ENCODE measurements at regions not wholly inside any gene's neighbourhood (a gene's known extent, or its start where the extent isn't known, plus 50 kb on each side); places are given as distances from the start of the nearest gene placed in this dataset.
"Not testable (repeated sequence)": the region's sequence is repeated elsewhere in the genome, so short reads cannot be mapped to it uniquely, and the experiment has no call there.

DNA sequence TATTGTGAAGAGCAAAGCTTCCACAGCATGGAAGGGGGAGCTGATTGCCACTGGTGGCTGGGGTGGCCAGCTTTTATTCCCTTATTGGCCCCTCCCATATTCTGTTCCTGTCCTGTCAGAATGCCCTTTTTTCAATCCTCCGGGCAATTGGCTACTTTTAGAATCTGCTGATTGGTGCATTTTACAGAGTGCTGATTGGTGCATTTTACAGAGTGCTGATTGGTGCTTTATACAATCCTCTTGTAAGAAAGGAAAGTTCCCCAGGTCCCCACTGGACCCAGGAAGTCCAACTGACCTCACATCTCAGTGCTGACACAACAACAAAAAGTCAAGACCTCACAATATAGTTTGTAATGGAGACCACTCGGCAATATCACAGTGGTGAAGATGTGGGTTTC lies 195.0 kb downstream of the SPATA31A6 start:
- DNase-seq, result no peak

DNA sequence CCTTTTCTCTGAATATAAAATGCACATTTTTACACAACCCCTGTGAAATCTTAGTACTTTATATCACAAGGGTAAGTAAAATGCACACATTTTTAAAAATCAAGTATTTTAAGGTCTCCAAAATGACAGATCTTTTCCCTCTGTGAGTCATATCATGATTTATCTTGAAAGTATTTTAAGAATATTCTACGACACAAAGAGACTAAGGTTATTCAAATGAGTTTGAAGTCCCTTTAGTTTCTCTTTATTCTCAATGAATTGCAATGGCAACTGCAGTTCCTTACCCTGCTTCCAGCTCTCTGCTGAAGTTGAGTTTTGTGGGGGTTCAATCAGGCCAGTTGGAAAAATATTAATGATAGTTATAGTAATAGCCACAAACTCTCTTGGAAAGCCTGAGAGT lies 196.1 kb downstream of the SPATA31A6 start:
- DNase-seq, result not testable (repeated sequence)

DNA sequence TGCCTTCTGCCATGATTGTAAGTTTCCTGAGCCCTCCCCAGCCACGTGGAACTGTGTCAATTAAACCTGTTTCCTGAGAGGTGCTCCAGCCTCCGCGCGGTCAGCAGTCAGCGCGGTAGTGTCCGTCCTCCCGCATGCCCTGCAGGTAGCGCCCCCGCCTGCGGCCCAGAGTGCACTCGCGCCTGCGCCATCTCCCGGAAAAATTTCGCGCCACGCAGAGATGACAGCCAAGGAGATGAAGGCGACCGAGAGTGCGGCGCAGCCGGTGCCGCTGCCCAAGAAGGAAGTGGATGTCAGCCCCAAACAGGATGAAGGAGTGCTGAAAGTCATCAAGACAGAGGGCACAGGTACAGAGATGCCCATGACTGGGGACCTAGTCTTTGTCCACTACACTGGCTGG lies 201.1 kb downstream of the SPATA31A6 start:
- DNase-seq, result not testable (repeated sequence)

DNA sequence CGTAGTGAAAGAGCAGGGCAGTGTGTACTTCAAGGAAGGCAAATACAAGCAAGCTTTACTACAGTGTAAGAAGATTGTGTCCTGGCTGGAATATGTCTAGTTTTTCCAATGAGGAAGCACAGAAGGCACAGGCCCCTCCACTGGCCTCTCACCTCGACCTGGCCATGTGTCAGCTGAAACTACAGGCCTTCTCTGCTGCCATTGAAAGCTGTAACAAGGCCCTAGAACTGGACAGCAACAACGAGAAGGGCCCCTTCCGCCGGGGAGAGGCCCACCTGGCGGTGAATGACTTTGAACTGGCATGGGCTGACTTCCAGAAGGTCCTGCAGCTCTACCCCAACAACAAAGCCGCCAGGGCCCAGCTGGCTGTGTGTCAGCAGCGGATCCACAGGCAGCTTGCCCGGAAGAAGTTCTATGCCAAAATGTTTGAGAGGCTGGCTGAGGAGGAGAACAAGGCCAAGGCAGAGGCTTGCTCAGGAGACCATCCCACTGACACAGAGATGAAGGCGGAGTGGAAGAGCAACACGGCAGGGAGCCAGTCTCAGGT lies 202.2 kb downstream of the SPATA31A6 start:
- DNase-seq, result not testable (repeated sequence)

DNA sequence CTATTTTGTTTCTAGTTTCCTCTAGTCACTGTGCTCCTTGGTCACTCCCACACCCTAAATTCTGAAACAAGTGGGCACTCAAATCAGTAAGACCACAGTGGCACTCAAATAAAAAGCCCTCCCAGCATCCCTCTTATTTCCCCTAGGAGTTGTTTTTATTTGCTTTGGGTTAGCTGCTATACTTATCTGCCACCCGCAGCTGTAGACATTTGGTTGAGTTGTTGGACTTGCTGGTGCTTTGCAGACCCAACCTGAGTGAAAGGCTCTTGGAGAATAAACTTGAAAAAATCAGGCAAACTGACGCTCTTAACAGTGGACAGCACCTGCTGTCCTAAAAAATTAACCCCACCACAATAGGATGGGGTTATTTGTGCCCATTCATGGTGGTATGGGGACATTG lies 203.0 kb downstream of the SPATA31A6 start:
- DNase-seq, result no peak

DNA sequence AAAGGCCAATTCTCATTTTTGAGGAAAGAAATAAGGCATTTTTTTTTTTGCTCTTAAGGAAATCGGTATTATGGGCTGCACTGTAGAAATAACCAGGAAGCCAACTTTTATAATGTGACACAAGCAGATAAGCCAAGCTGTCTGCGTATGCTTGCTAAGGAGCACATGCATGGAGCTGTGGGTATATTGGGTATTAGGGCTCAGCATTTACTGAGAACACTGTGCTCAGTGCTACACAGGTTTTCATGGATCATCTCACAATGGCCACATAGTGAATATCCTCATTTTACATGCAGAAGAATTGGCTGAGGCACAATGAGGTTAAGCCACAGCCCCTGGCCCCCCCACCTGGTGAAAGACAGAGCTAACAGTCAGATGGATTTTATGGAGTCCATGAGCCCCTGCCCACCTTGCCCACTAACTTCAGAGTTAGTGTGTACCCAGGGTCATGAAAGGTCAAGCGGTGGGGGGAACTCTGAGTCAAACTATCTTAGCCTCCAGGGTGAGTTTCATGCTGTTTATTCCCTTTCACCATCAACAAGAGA lies 204.8 kb downstream of the SPATA31A6 start:
- DNase-seq, result no peak

DNA sequence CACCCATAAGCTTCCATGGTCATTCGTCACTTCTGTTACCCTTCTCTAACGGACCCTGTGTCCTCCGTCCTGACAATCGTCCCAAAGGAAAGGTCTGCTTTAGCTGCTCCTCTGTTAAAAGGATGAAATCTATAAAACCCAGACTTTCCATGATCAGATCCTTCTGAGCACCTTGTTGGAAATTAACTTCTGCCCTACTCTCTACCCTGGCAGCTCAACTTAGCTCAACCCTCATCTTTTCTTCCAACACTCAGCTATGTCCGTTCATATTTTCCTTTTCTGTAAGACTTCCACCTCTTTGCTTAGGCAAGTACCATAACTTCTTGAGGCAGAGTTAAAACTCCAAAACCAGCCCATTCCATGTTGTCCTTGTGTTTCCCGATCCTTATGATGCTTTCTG lies 205.4 kb downstream of the SPATA31A6 start:
- no peak for DNase-seq

DNA sequence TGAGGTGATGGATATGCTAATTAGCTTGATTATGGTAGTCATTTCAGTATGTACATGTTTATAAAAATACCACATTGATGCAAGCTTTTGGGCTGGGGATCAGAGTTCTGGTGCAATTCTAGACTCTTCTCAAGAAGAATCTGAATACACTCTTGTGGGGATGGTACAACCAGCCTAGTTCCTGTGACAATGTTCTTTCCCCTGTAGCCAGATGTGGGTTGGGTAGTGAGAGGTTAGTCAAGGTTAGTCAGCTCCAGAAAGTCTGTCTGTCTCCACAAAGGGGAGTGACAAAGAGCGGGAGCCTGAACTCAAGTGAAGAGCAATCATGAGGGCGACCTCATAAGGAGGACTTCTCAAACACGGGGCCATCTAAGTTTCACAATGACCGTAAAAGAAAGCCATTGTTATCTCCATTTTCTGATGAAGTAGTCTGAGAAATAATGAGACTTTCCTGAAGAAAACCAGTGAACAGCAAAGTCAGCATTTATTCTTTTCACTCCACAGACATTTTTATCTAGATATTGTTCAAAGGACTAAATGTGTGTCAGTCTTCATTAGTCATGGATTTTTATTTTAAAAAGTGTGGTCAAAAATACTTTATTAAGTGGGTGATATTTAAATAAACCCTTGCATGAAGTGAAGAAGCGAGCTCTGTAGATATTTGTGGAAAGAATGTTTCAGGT lies 209.5 kb downstream of the SPATA31A6 start:
- DNase-seq, result peak in 1 of 5 experiments; percentile 56

DNA sequence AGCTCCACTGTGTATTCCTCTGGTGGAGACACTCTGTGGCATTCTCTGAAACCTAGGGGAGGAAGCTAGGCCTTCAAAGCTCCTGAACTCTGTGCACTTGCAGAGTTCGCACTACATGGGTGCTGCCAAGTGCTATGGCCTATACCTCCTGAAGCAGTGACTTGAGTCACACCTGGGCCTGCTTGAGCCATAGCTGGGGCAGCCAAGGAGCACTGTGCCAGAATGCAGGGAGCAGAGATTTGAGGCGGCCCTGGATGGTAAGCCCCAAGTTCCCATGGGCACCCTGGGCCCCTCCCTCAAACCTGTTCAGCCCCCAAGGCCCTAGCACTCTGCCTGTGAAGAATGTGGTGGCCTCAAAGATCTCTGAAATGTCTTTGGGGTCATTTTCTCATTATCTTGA lies 212.9 kb downstream of the SPATA31A6 start:
- DNase-seq, result no peak

DNA sequence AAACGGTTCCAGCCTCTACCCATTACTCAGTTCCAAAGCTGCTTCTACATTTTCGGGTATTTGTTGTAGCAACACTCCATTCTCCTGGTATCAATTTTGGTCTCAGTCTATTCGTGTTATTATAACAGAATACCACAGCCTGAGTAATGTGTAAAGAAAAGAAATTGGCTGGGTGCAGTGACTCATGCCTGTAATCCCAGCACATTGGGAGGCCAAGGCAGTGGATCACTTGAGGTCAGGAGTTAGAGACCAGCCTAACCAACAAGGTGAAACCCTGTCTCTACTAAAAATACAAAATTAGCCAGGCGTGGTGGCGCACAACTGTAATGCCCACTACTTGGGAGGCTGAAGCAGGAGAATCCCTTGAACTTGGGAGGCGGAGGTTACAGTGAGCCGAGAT lies 213.9 kb downstream of the SPATA31A6 start:
- DNase-seq, result not testable (repeated sequence)

DNA sequence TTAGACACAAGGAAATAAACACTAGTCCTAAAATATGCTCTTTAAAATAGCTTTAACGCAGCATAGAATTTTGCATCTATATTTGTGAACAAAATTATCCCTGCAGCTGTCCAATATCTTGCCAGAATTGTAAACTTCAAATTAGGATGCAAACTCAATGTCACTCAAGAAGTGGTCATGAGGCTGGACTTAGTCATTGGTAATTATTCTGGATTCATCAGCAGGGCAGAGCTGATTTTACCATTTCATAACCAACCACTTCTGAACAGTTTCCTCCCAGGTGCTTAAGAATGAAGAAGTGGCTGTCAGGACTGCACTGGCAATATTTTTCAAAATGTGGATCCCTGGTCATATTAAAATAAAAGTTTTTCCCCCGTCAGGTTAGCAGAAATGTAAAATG lies 219.5 kb downstream of the SPATA31A6 start:
- DNase-seq, result not testable (repeated sequence)

DNA sequence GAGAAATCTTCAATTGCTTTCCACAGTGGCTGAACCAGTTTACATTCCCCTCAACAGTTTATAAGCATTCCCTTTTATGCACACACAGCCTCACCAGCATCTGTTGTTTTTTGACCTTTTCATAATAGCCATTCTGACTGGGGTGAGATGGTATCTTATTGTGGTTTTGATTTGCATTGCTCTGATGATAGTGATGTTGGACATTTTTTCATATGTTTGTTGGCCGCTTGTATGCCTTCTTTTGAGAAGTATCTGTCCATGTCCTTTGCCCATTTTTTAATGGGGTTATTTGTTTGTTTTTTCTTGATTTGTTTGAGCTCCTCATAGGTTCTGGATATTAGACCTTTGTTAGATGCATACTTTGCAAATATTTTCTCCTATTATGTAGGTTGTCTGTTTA lies 226.1 kb downstream of the SPATA31A6 start:
- not testable (repeated sequence) for DNase-seq

DNA sequence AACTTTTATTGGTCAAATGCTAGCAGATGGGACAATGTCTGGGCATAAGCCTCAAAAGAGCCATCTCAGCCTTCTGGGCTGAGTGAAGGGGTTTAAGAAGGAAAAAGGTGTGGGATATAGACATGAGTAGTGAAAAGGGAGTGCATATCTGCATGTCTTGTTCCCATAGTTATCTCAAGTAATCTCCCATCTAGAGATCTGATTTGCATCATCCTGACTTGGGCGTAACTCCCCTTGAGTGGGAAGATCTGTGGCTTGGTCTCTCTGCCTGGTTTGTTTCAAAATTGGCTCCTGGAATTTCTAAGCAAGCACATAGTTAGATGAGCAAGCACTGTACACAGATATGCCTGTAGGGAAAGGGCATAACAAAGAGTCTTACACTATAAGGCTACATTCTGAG lies 228.9 kb downstream of the SPATA31A6 start:
- DNase-seq, result not testable (repeated sequence)

DNA sequence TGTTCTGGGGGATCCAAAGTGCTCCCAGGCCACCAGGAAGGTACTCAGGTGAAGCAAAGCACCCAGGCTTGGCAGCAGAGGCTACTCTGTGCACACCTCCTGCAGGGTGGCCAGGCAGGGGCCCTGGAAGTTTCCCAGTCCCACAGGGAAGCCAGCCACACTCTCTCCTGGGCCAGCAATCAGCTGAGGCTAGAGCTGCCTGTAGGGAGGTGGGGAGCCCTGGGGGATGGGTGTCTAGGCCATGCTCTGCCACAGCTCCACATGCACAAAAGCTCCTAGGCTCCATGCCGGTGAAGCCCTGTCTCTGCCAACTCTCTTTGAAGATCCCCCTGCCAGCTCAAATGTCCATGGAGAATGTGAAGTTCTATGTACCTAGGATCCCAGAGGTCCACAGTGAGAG lies 231.4 kb downstream of the SPATA31A6 start:
- DNase-seq, result not testable (repeated sequence)

DNA sequence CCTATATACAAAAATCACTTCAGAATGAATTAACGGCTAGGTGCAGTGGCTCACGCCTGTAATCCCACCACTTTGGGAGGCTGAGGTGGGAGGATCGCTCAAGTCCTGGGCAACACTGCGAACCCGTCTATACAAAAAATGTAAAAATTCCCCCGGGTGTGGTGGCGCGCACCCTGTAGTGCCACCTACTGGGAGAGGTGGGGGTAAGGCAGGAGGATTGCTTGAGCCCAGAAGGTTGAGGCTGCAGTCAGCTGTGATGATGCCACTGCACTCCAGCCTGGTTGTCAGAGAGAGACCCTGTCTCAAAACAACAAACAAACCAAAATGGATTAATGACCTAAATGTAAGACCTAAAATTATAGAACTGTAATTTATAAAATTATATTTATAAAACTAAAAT lies 236.2 kb downstream of the SPATA31A6 start:
- not testable (repeated sequence) for DNase-seq

DNA sequence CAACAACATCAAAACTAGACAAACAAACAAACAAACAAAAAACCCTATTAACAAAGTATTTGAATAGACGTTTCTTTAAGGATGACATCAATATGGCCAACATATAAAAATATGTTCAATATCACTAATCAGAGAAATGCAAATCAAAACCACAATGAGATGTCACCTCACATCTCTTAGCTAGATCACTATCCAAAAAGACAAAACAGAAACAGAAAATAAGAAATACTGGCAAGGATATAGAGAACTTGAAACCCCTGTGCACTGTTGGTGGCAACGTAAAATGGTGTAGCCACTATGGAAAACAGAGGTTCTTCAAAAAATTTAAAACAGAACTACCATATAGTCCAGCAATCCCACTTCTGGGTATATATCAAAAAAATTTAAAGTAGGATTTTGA lies 236.9 kb downstream of the SPATA31A6 start:
- peak in 1 of 5 experiments; percentile 53 for DNase-seq

DNA sequence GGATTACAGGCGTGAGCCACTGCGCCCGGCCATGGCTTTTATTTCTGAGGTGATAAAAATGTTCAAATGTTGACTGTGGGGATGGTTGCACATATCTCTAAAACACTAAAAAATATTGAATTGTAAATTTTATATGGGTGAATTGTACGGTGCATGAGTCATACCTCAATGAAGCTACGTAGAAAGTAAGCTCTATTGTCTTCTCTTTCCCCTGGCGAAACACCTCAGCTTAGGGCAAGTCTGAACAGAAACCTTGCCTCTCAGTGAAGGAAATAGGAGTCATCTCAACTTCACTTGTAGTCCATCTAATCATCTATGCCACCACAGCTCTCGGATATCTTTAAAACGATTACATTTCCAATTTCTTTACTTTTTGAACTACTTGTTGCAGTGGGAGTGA lies 238.2 kb downstream of the SPATA31A6 start:
- not testable (repeated sequence) for DNase-seq

DNA sequence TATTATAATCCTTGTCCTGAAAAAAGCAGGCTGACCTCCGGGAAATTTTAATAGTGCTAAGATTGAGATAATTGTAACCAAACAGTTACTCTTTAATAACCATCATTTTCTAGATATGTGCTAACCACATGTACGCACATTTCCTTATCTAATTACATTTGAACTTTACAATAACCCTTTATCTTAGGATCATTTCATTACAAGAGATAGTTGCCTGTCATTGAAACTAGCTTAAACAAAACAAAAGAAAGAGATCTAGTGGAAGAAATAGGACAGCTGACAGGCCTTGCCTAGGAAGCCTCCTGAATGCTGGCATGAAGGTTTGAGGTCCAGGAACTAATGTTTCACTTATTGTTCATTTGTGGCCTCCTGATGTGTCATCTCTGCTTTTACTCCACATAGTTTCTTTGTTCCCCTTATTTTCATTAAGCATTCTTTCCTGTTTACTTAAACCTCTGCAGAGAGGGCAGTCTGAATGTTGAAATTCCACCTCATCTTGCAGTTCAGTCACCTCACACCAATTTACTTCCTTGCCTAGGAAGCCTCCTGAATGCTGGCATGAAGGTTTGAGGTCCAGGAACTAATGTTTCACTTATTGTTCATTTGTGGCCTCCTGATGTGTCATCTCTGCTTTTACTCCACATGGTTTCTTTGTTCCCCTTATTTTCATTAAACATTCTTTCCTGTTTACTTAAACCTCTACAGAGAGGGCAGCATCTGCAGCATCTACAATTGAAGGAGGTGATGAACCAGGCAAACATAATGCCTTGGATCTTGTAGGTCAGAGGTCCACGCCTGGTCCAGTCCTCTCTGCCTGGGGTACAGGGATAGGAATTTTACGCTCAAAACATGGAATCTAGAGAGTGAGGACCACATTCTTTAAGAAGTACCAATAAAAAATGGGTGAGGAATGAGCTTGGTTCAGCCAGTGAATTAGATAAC lies 247.5 kb downstream of the SPATA31A6 start:
- peak in 1 of 5 experiments; percentile 18 for DNase-seq

DNA sequence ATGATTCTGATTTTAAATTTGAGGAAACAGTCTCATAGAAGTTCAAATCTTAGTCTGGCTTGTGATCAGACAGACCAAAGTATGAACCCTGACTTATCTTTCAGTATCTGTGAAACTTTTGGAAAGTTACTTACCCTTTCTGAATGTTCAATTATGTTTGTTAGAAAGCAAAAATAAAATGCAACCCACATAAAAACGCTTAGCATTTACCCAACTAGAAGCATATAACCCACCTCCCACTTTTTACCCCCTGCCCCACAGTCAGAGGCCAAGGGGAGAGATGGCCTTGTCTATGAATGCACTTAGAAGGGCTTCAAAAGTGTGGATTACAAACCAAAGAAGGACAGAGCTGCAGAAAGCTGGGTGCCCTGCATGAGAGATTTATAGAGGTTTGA lies 248.2 kb downstream of the SPATA31A6 start:
- not testable (repeated sequence) for DNase-seq

DNA sequence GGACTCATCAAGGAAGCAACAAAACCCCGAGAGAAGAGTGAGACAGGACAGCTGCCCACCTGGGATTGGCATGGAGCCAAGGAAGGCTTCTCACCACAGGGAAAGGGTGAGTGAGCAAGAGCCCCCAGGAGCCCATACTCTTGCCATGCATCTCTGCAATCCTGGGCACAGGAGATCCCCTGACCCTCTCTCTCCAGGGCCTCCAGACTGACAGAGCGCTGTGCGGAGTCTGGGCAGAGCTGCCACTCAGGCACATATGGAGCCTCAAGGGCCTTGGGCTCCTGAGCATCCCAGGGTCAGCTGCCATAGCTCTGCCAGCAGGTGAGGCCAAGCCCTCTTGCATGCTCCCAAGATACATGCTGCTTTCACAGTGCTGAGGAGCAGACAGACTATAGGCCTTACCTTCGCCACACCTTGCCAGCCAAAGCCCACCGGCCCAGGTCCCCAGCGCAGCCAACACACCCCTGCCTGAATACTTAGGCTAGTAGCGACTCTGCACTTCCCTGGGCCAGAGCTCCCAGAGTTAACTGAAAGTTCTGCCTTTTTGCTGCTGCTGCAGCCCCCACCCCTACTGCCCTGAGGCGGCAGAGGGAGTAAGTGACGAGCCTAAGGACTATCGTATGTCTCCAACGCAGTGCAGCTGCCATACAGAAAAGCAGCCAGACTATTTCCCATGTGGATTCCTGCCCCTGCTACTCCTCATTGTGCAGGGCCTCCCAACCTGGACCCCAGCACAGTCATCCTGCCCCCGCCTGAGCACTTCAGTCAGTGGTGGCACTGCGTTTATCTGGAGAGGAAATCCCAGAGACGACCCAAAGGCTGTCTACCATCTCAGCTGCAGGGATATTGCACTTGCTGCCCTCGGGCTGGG lies 251.6 kb downstream of the SPATA31A6 start:
- DNase-seq, result not testable (repeated sequence)

DNA sequence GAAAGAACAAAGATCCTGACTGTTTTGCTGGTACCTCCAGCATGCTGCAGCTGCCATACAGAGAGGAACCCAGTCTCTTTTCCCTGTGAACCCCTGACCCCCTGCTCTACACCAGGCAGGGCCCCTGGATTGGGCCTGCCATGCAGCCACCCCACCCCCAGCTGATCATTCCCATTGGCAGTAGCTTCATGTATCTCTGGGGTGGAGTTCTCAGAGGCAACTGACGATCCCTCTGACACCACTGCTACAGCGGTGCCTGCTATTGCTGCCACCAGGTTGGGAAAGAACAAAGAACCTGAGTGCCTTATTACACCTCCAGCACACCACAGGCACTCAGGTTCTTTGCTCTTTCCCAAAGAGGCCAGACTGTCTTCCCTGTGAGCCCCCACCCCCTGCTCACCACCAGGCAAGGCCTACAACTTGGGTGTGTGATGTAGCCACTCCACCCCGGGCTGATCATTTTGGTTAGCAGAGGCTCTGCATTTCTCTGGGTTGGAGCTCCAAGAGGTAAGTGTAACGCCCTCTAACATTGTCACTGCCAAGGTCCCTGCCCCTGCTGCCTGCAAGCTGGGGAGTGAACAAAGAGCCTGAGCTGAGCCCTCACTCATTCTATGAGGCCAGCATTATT lies 252.4 kb downstream of the SPATA31A6 start:
- DNase-seq, result peak in 1 of 5 experiments; percentile 11
